HG03378 (cell line): ENCODE measurements at regions not wholly inside any gene's neighbourhood (a gene's known extent, or its start where the extent isn't known, plus 50 kb on each side); places are given as distances from the start of the nearest gene placed in this dataset.
"Not testable (repeated sequence)": the region's sequence is repeated elsewhere in the genome, so short reads cannot be mapped to it uniquely, and the experiment has no call there.

Source experiments
- ATAC-seq: cut with Tn5 transposase; IDR thresholded peaks from one replicate; pipeline ENCODE4 v1.9.1; 2021; ENCODE audit warnings: mild to moderate bottlenecking, moderate library complexity; ENCODE audit not compliant: unreplicated experiment

DNA sequence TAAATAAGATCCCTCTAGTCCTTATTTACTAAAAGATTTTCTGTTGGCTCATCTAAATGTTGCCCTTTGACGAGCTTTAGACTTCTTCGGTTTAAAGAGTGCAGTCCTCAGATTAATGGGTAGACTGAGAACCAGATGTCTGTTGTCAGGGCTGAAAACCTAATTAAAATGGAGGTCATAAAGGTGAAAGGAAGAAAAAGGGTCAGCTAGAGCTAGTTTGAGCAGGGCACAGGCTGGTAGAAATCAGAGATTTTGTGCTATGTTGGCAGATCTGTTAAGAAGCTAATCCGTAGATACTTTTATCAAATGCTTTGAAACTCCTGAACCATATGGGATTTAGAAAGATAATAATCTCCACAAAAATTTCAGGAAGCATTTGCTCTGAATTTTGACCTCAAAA, 959.0 kb downstream of the PLA2G4A start:
- no peak for ATAC-seq

- ATAC-seq = no peak
Observed at GRCh38 chr1:187788718-187789117, 960.0 kb downstream of the PLA2G4A start.

- ATAC-seq = no peak
Observed at GRCh38 chr1:187790724-187791123, 962.0 kb downstream of the PLA2G4A start.

DNA sequence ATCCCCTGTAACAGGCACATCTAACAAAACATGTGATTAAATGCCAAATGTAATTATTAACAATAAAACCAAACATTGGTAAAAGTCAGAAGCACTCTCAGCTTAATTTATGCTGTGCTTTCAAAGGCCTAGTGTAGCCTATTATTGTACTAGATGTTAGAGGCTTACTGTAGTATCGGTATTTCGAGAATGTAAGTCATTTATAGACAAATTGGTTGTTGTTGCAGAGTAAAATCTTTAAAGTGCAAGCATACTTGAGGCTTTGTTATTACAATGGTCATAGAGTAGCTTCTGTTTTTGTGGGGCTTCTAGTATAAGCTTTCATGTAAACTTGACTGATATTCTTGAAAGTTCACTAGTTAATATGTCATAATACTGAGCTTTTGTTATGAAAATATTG, 965.8 kb downstream of the PLA2G4A start:
- ATAC-seq = no peak

DNA sequence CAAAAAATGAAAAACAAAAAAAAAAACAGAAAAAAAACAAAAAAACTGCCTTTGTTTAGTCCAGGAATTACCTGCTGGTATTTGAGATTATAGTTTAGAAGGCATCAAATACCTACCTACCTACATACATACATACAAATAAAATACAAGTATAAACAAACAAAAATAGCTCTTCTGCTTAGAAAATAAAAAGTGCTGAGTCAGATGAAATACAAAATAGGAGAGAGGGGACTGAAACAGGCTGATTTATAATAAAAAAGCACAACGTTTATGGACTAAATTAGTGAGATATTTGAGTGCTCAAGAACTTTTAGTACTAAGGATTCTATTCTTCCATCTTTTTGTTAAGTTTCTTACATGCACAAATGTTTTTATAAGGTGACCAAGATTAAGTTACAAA, 980.8 kb downstream of the PLA2G4A start:
- ATAC-seq = no peak

DNA sequence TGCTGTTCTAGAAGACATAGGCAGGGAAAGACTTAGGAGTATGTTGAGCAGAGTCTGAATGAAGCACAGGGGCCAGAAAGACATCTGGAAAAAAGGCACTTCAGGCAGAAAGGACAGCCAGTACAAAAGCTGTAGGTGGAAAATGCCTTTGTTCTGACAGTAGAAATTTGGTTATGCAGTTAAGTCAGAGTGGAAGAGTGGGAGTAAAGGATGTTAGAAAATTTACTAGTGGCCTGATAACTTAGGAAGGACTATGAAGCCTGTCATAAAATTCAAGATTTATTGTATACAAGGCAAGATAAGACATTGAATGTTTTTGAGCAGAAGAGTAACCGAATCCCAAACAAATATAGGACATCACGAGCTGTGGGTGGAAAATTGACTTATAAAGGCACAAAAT, 987.9 kb downstream of the PLA2G4A start:
- no peak for ATAC-seq

DNA sequence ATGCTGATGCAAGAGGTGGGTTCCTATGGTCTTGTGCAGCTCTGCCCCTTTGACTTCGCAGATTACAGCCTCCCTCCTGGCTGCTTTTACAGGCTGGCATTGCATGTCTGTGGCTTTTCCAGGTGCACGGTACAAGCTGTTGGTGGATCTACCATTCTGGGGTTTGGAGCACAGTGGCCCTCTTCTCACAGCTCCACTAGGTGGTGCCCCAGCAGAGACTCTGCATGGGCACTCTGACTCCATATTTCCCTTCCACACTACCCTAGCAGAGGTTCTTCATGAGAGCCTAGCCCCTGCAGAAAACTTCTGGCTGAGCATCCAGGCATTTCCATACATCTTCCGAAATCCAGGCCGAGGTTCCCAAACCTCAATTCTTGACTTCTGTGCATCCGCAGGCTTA, 989.0 kb downstream of the PLA2G4A start:
- ATAC-seq = no peak

GRCh38 chr1:187819086-187819485, 990.3 kb downstream of the PLA2G4A start:
- no peak for ATAC-seq

GRCh38 chr1:187836557-187836956, 1007.8 kb downstream of the PLA2G4A start:
- ATAC-seq = no peak

DNA sequence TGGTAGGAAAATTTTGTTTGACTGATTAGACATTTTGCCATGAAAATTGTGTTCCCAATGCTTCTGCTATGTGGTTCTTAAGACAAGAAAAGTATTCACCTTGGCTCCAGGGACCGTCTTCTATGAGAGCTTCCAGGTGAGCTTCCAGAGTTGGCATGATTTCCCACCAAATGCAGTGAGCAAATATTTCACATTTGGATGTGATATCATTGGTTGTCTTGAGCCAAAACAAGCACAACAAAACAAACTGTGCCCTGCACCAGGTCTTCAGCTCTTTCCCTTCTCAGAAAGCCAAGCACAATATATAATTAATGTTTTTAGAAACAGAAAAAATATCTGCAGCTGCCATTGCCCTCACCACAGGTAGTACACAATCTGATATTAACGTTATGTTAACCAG, 1009.0 kb downstream of the PLA2G4A start:
- no peak for ATAC-seq

- no peak for ATAC-seq
Observed at GRCh38 chr1:187838335-187839293, 1009.9 kb downstream of the PLA2G4A start.

DNA sequence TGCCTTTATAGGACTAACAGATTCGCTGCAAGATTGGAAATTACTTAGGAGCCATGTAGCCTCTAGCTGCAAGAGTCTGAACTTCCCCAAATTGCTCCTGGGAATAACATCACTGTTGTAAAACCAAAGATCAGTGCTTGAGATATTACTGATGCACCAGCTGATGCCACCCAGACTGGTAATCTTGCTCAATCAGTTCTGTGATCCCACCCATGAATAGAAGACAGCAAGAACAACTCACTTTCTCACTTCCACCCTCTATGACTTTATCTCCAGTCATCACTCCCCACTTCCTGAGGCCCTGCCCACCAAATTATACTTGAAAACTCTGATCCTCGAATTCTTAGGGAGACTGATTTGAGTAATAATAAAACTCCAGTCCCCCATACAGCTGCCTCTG, 1011.1 kb downstream of the PLA2G4A start:
- ATAC-seq = no peak

DNA sequence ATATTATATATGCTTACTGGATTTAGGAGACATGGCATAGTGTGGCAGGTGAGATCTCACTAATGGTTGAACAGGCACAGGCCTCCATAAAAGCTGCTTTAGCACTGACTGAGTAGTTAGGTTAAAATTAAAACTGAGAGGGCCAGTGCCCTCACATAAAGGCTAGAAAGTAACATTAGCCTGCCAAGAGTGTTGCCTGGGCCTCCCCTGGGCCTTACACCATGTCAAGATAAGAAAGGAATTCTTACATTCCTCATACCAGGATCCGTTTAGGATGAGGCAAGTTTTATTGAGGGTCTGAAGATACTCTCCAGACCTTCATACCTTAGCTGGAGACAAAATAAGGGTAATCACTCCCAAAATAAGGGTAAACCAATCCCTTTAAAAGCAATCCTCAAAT, 1011.8 kb downstream of the PLA2G4A start:
- ATAC-seq = no peak

- no peak for ATAC-seq
Observed at GRCh38 chr1:187842406-187843165, 1013.8 kb downstream of the PLA2G4A start.

DNA sequence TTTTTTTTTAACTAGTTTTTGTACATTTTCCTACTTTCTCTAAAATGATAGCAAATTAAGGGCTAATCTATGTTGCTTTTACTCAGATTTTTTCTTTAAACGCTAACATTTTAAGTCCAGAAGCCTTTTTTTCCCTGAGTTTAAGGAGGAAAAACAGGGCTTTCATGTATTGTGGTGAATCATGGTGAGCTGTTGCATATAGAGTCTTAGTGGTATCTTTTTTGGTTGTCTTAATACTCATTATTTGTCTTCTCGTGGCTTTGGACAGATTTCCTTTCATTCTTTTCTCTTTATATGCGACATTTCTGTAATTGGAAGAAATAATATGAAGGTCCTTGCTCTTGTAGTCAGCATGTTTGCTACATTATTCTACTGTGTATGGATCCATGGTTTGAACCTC, 1015.6 kb downstream of the PLA2G4A start:
- no peak for ATAC-seq

DNA sequence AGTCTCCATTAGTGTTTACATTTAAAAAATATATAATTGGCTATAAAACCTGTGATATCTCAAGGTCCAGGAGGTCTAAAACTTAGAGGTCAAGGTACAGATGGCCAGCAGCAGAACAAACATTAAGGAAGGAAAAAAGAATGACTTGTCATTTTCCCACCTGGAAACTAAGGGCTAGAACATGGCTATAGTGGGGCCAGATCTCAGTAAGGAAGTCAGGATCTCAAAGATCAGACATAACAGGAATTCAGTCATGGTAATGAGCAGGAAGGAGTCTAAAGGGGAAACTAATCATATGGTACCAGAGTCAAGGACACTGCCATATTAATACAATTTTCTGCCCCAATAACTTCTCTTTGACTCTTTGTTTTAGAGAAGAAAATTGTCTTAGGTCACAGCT, 1018.8 kb downstream of the PLA2G4A start:
- no peak for ATAC-seq

DNA sequence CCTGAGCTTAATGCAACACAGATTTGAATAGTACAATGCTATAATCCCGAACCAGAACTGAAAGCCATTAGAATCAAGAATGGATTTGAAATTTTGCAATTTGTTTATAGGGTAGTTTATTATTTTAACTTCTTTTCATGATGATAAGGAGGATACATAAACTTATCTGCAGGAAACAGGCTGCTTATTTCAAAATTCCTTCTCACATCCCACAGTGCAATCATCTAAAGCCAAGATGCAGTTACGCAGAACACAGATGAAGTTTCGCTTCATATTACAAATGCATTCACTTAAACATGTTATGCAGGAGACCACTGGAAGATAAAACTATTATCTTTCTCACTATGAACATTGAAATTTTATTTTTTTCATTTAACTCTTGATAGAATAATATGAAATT, 1019.6 kb downstream of the PLA2G4A start:
- ATAC-seq = no peak

DNA sequence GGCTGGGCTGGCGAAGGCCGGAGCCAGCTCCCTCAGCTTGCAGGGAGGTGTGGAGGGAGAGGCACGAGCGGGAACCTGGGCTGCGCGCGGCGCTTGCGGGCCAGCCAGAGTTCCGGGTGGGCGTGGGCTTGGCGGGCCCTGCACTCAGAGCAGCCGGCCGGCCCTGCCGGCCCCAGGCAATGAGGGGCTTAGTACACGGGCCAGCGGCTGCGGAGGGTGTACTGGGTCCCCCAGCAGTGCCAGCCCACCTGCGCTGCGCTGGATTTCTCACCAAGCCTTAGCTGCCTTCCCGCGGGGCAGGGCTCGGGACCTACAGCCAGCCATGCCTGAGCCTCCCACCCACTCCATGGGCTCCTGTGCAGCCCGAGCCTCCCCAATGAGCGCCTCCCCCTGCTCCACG, 1021.4 kb downstream of the PLA2G4A start:
- not testable (repeated sequence) for ATAC-seq

GRCh38 chr1:187853505-187853904, 1024.8 kb downstream of the PLA2G4A start:
- no peak for ATAC-seq

- no peak for ATAC-seq
Observed at GRCh38 chr1:187854457-187854856, 1025.7 kb downstream of the PLA2G4A start.

GRCh38 chr1:187862506-187862905, 1033.8 kb downstream of the PLA2G4A start:
- no peak for ATAC-seq

- ATAC-seq = no peak
Observed at GRCh38 chr1:187870552-187870951, 1041.8 kb downstream of the PLA2G4A start.
